Calu3 (cell line): ENCODE measurements at regions not wholly inside any gene's neighbourhood (a gene's known extent, or its start where the extent isn't known, plus 50 kb on each side); places are given as distances from the start of the nearest gene placed in this dataset.

Source experiments
- BruUV-seq: library from RNA; stranded (reverse); fragments of 400-500 nt; replicated peaks from 2 replicates; lab custom pipeline; 2021; lab: Mats Ljungman, UMichigan
- CTCF ChIA-PET: fragments of 300-600 bp; sonication (Branson Sonifier 250); formaldehyde crosslinking; loops from one replicate; lab custom pipeline; 2022; ENCODE audit warnings: antibody characterized with exemption; lab: Charles Lee
- DNase-seq: peaks from one replicate; pipeline ENCODE4 v3.0.0; 2022
- H3K27ac Mint-ChIP-seq: one replicate; pipeline ENCODE4 v1.8.0; 2022; ENCODE audit warnings: mixed read lengths; ENCODE audit not compliant: unreplicated experiment
- H3K27me3 Mint-ChIP-seq: one replicate; pipeline ENCODE4 v1.8.0; 2022; ENCODE audit warnings: mixed read lengths; ENCODE audit not compliant: unreplicated experiment
- H3K36me3 Mint-ChIP-seq: one replicate; pipeline ENCODE4 v1.8.0; 2022; ENCODE audit warnings: mild to moderate bottlenecking, moderate library complexity, mixed read lengths; ENCODE audit not compliant: insufficient read depth, unreplicated experiment
- H3K4me1 Mint-ChIP-seq: one replicate; pipeline ENCODE4 v1.8.0; 2022; ENCODE audit warnings: mild to moderate bottlenecking, low read depth, mixed read lengths; ENCODE audit not compliant: unreplicated experiment
- H3K4me3 Mint-ChIP-seq: one replicate; pipeline ENCODE4 v1.8.0; 2022; ENCODE audit warnings: mild to moderate bottlenecking, low read depth, moderate library complexity, mixed read lengths; ENCODE audit not compliant: unreplicated experiment
- H3K9me3 Mint-ChIP-seq: one replicate; pipeline ENCODE4 v1.8.0; 2022; ENCODE audit warnings: low read depth, mixed read lengths; ENCODE audit not compliant: unreplicated experiment
- intact Hi-C: fragments of 100-400 bp; cut with micrococcal nuclease; formaldehyde crosslinking; loops from one replicate; pipeline ENCODE4 v1.10.0; 2022; ENCODE audit not compliant: unreplicated experiment
- TF ChIP-seq, protein P1 (sequence below): fragments of 200-600 bp; IDR thresholded peaks from one replicate; pipeline ENCODE4 v1.8.0; 2022; ENCODE audit warnings: antibody characterized with exemption; ENCODE audit not compliant: unreplicated experiment

DNA sequence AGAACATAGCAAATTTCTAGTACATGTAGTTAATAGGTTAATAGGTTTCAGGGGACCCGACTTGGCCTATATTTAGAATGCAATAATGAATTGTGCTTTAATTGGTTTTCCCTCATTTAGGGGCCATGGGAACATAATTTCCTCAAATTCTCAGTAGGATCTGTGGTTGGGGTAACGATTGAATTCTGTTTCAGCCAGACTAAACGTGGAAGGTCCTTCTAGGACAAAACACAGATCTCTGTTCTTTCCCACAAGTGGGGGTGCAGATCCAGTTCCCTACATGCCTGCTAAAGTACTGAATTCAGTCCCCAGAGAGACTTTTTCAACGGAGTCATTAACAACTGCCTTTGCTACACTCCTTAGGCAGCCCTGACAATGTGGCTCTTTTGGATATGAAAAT is 50.7 kb upstream of the AGBL1 start:
- Mint-ChIP-seq H3K4me1 (no peaks in the 10 kb centered on the region), H3K27ac (no peak overlapping the region), H3K9me3 (no peaks in the 10 kb centered on the region), H3K4me3 (no peak overlapping the region), H3K27me3 (no peaks in the 10 kb centered on the region), H3K36me3 (no peaks in the 10 kb centered on the region)
- CTCF ChIA-PET, result no interaction called here
- no peak for DNase-seq
- no TSS peak for BruUV-seq
- TF ChIP-seq, protein P1, sequence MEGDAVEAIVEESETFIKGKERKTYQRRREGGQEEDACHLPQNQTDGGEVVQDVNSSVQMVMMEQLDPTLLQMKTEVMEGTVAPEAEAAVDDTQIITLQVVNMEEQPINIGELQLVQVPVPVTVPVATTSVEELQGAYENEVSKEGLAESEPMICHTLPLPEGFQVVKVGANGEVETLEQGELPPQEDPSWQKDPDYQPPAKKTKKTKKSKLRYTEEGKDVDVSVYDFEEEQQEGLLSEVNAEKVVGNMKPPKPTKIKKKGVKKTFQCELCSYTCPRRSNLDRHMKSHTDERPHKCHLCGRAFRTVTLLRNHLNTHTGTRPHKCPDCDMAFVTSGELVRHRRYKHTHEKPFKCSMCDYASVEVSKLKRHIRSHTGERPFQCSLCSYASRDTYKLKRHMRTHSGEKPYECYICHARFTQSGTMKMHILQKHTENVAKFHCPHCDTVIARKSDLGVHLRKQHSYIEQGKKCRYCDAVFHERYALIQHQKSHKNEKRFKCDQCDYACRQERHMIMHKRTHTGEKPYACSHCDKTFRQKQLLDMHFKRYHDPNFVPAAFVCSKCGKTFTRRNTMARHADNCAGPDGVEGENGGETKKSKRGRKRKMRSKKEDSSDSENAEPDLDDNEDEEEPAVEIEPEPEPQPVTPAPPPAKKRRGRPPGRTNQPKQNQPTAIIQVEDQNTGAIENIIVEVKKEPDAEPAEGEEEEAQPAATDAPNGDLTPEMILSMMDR, result no peak
- intact Hi-C loops, result no loop called here
